Loucy (cell line): ENCODE measurements at regions not wholly inside any gene's neighbourhood (a gene's known extent, or its start where the extent isn't known, plus 50 kb on each side); places are given as distances from the start of the nearest gene placed in this dataset.

ENCODE experiments used
- CTCF ChIP-seq: fragments of 200-600 bp; sonication (generic); conservative IDR thresholded peaks from 2 replicates; pipeline ENCODE4 v1.5.1; 2014; ENCODE audit warnings: mild to moderate bottlenecking, antibody characterized with exemption, low read length
- EZH2phosphoT487 ChIP-seq: fragments of 200-600 bp; IDR thresholded peaks from 2 replicates; pipeline ENCODE4 v1.6.1; 2018; ENCODE audit warnings: antibody characterized with exemption, mild to moderate bottlenecking, moderate library complexity, borderline replicate concordance

- TF ChIP-seq CTCF, result no peak
- TF ChIP-seq EZH2phosphoT487, result no peak
Observed at GRCh38 chr11:116473790-116474346, 298.9 kb downstream of the BUD13 start.
